Body of pancreas (tissue), 4 donors: ENCODE measurements at regions not wholly inside any gene's neighbourhood (a gene's known extent, or its start where the extent isn't known, plus 50 kb on each side); places are given as distances from the start of the nearest gene placed in this dataset.

ENCODE experiments used
- ATAC-seq: fragments of 150-250 bp; one replicate; pipeline ENCODE4 v1.9.1; 2016
- DNase-seq, 4 donors: peaks; one replicate each; pipeline ENCODE4 v3.0.0-alpha.2; 2019
- H3K27ac ChIP-seq, 4 donors: fragments of 200-600 bp; sonication (generic); 1 replicate in 3 of 4; 2 replicates in 1 of 4; pipeline versions ENCODE4 v1.5.1 to v1.6.1; 2016 to 2019; ENCODE audit warnings: mild to moderate bottlenecking in 1 of 4, mixed read lengths in 1 of 4, moderate library complexity in 1 of 4
- H3K27me3 ChIP-seq, 2 donors: fragments of 200-600 bp; sonication (generic); one replicate each; pipeline ENCODE4 v1.6.0; 2016; ENCODE audit warnings: mild to moderate bottlenecking in 1 of 2
- H3K36me3 ChIP-seq, 2 donors: fragments of 200-600 bp; sonication (generic); replicated peaks in 1 of 2; 2 replicates each; pipeline ENCODE4 v1.5.1; 2016; ENCODE audit warnings: low read depth in 2 of 2; ENCODE audit not compliant: insufficient read depth in 1 of 2
- H3K4me1 ChIP-seq: fragments of 200-600 bp; sonication (generic); one replicate; pipeline ENCODE4 v1.6.0; 2016
- H3K4me3 ChIP-seq, 2 donors: fragments of 200-600 bp; sonication (generic); 1 replicate in 1 of 2; 2 replicates in 1 of 2; pipeline ENCODE4 v1.5.1; 2016 to 2019
- H3K9me3 ChIP-seq, 3 donors: fragments of 200-600 bp; sonication (generic); 1 replicate in 2 of 3; 2 replicates in 1 of 3; pipeline ENCODE4 v1.5.1; 2016
- POLR2A ChIP-seq, 3 donors: fragments of 450-650 bp; IDR thresholded peaks; one replicate each; pipeline ENCODE4 v1.6.1; 2016; ENCODE audit warnings: antibody characterized with exemption in 3 of 3, mild to moderate bottlenecking in 2 of 3
- WGBS, 2 donors: methylation state at CpG; one replicate each; pipeline ENCODE4 v1.1.5; 2017; 5-methylcytosine and 5-hydroxymethylcytosine counted together
- intact Hi-C: fragments of 100-400 bp; cut with DNase I; formaldehyde crosslinking; loops from one replicate; pipeline ENCODE4 v1.15.1; 2023
- TF ChIP-seq, protein P1 (sequence below), 7 experiments: fragments of 450-650 bp in 4 of 7; fragments of 200-600 bp in 3 of 7; sonication (generic) in 3 of 7; IDR thresholded peaks; one replicate each; pipeline ENCODE4 v1.5.1; 2016 to 2019; ENCODE audit warnings: antibody characterized with exemption in 7 of 7

DNA sequence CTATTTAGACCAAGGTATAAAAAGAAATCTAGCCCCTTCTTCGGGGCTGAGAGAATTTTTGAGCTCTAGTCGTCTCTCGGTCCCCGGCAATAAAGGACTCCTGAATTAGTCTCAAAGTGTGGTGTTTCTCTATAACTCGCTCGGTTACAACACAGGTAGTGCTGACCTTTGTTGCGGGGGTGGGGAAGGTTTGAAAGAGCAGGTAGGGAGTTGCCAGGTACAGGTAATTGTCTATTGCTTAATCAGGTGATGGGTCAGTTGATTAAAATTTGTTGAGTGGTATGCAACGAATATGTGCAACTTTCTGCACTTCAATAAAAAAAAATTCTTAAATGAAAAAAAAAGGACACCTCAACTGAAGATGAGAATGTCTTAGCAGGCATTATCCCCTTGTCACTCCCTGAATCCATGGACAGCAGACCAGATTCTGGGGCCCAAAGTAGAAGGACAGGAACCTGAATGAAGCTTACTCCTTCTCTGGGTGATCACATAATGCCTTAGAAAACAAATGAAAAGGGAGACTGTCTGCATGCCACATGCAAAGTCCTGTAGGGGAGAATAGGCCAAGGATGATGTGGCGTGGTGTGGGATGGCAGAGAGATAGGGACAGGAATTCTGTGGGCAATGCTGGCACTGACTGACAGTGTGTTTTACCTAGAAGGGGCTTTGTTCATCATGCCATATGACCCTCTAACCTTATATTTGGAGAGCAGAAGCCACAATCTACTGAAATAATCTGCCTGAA, 157.6 kb upstream of the OLIG3 start:
- no peak overlapping the region for H3K4me3 ChIP-seq
- intact Hi-C loops, result no loop called here
- H3K4me1 ChIP-seq, result peaks cover 34% of the 10 kb centered on the region
- peaks cover 0 to 23% (median 0%) of the 10 kb centered on the region in 3 donors for H3K9me3 ChIP-seq
- no peaks in the 10 kb centered on the region for H3K27me3 ChIP-seq
- DNase-seq (no peak), ATAC-seq (no peak)
- no peak overlapping the region for H3K27ac ChIP-seq
- no peak for TF ChIP-seq POLR2A (IDR thresholded peaks at IDR 0.05)
- TF ChIP-seq, protein P1, sequence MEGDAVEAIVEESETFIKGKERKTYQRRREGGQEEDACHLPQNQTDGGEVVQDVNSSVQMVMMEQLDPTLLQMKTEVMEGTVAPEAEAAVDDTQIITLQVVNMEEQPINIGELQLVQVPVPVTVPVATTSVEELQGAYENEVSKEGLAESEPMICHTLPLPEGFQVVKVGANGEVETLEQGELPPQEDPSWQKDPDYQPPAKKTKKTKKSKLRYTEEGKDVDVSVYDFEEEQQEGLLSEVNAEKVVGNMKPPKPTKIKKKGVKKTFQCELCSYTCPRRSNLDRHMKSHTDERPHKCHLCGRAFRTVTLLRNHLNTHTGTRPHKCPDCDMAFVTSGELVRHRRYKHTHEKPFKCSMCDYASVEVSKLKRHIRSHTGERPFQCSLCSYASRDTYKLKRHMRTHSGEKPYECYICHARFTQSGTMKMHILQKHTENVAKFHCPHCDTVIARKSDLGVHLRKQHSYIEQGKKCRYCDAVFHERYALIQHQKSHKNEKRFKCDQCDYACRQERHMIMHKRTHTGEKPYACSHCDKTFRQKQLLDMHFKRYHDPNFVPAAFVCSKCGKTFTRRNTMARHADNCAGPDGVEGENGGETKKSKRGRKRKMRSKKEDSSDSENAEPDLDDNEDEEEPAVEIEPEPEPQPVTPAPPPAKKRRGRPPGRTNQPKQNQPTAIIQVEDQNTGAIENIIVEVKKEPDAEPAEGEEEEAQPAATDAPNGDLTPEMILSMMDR (IDR thresholded peaks at IDR 0.05), result no peak
- 84 to 87% methylated on average over 9 of the region's 9 CpGs for WGBS, 2 donors
- H3K36me3 ChIP-seq, result no peaks in the 10 kb centered on the region

DNA sequence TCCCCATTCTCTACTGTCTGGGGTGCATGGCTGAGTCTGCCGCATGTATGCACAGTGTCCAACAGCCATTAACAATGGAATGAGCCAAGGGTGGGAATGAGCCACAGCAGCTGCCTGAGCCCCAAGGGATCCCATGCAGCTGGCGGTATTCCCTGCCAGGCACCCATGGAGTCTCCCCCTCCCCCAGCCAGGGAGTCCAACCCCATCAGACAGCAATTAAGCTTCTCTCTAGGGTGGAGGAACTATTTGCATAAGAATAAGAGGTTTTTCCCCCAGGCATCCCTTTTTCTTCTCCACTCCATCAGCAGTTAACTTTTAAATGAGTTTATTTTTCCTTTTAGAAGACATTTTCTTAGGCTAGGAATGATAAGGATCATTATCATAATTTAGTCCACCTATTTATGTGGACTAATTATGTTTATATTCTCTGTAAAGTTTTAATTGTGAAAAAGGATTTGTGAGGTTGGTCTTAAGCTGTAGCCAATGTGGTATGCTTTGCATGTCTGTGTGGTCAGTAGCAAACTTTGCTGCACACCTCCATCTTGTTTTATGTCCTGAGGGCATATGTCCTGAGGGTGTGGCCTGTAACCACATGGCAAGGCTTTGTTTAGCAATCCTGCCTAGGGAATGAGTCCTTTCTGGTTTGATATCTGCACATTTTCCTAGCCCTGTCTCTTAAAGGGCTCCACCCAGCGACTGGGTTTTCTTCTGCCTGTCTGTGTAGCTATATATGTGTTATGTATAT, 158.9 kb upstream of the OLIG3 start:
- WGBS, 2 donors, result 90 to 98% methylated on average over 3 of the region's 3 CpGs
- Histone ChIP-seq H3K36me3 (no peaks in the 10 kb centered on the region), H3K4me1 (peaks cover 31% of the 10 kb centered on the region), H3K27me3 (no peaks in the 10 kb centered on the region), H3K9me3 (peaks cover 0 to 23% (median 0%) of the 10 kb centered on the region in 3 donors), H3K4me3 (no peak overlapping the region), H3K27ac (no peak overlapping the region)
- ATAC-seq, result no peak
- no peak for DNase-seq
- intact Hi-C loops, result no loop called here
- TF ChIP-seq POLR2A (IDR thresholded peaks at IDR 0.05), result no peak
- TF ChIP-seq, protein P1 (IDR thresholded peaks at IDR 0.05), result no peak

DNA sequence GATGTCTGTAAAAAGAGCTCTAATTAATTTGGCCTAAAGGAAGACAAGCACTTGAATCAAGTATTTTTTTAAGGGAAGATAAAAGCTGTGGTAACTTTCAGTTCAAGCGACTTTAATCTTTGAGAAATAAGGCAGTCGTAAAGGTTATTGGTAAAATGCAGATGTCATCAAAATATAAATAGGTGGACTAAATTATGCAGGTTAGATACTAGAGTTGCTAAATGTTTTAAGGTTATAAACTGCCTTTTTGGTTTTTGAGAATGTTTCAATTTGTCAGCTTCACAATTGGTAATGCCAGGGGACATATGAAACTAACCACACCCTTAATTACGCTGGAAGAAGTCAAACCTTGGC, 159.5 kb upstream of the OLIG3 start:
- no peaks in the 10 kb centered on the region for H3K36me3 ChIP-seq

DNA sequence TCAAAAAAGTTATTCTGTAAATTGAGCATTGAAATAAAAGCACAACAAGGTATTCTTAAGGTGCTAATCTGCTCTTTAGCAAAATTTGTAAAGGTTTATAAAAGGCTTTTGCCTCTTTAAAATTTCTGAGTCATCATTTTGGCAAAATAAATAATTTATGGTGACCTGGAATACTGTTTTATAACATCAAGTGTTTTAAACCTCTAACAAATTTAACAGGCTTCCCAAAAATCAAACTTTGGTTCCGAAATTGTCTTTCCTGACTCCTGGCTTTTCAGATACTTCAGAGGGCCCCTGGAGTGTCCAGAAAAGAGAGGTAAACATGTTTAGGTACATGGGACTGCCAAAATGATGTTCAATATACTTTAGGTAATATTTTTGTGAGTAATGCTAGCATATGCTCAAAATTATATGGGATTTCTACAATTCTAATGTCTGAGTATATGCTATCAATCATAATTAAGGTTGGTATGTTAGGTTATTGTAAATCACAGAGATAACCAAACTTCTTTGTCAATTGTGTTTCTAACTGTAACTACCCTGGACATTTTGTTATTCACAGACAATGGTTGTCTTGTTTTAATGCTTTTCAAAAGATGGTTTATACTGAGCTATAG, 160.3 kb upstream of the OLIG3 start:
- no peak overlapping the region for H3K4me3 ChIP-seq
- peaks cover 33% of the 10 kb centered on the region for H3K4me1 ChIP-seq
- intact Hi-C loops, result no loop called here
- H3K27me3 ChIP-seq, result no peaks in the 10 kb centered on the region
- DNase-seq (no peak), ATAC-seq (no peak)
- TF ChIP-seq, protein P1 (IDR thresholded peaks at IDR 0.05), result no peak
- TF ChIP-seq POLR2A (IDR thresholded peaks at IDR 0.05), result no peak
- peaks cover 0 to 23% (median 0%) of the 10 kb centered on the region in 3 donors for H3K9me3 ChIP-seq
- no peaks in the 10 kb centered on the region for H3K36me3 ChIP-seq
- H3K27ac ChIP-seq, result no peak overlapping the region
- WGBS, 2 donors, result 55 to 69% methylated on average over 1 of the region's 1 CpG

More for the DNA sequence above, 159.5 kb upstream of the OLIG3 start:
- Histone ChIP-seq H3K27me3 (no peaks in the 10 kb centered on the region), H3K4me1 (peaks cover 31% of the 10 kb centered on the region), H3K4me3 (no peak overlapping the region), H3K27ac (no peak overlapping the region), H3K9me3 (peaks cover 0 to 23% (median 0%) of the 10 kb centered on the region in 3 donors)
- 92 to 95% methylated on average over 3 of the region's 3 CpGs for WGBS, 2 donors
- intact Hi-C loops, result no loop called here
- DNase-seq, result no peak
- no peak for ATAC-seq
- TF ChIP-seq, protein P1 (IDR thresholded peaks at IDR 0.05), result no peak
- no peak for TF ChIP-seq POLR2A (IDR thresholded peaks at IDR 0.05)
